GM18508 (cell line): ENCODE measurements at regions not wholly inside any gene's neighbourhood (a gene's known extent, or its start where the extent isn't known, plus 50 kb on each side); places are given as distances from the start of the nearest gene placed in this dataset.
A peak's percentile ranks its signal among the peaks of the same experiment; 100 is the strongest.

Source experiments
- ATAC-seq: cut with Tn5 transposase; IDR thresholded peaks from one replicate; pipeline ENCODE4 v1.9.1; 2021; ENCODE audit warnings: moderate number of reproducible peaks; ENCODE audit not compliant: insufficient read depth, unreplicated experiment

GRCh38 chr1:177849130-177849529 is 120.7 kb downstream of the SEC16B start:
- no peak for ATAC-seq

- ATAC-seq, result no peak
Observed at GRCh38 chr1:177848577-177848976, 121.3 kb downstream of the SEC16B start.

- ATAC-seq, result no peak
Observed at GRCh38 chr1:177847843-177848242, 122.0 kb downstream of the SEC16B start.

- no peak for ATAC-seq
Observed at GRCh38 chr1:177838907-177839485, 130.9 kb downstream of the SEC16B start.

GRCh38 chr1:177833631-177834030 is 136.2 kb downstream of the SEC16B start:
- ATAC-seq, result no peak

- no peak for ATAC-seq
Observed at GRCh38 chr1:177830531-177831135, 139.2 kb downstream of the SEC16B start.

- ATAC-seq, result no peak
Observed at GRCh38 chr1:177825276-177825901, 144.5 kb downstream of the SEC16B start.

GRCh38 chr1:177824508-177824982 is 145.3 kb downstream of the SEC16B start:
- no peak for ATAC-seq

- no peak for ATAC-seq
Observed at GRCh38 chr1:177820213-177820612, 149.6 kb downstream of the SEC16B start.

- peak; percentile 98 for ATAC-seq
Observed at GRCh38 chr1:177817937-177818875, 151.7 kb downstream of the SEC16B start.

- no peak for ATAC-seq
Observed at GRCh38 chr1:177812650-177813049, 157.2 kb downstream of the SEC16B start.

GRCh38 chr1:177812144-177812543 is 157.7 kb downstream of the SEC16B start:
- ATAC-seq, result no peak

GRCh38 chr1:177811429-177811828 is 158.4 kb downstream of the SEC16B start:
- ATAC-seq, result no peak

GRCh38 chr1:177809819-177810218 is 160.0 kb downstream of the SEC16B start:
- peak; percentile 92 for ATAC-seq

GRCh38 chr1:177802304-177802703 is 167.6 kb downstream of the SEC16B start:
- ATAC-seq, result no peak

GRCh38 chr1:177801790-177802189 is 168.1 kb downstream of the SEC16B start:
- ATAC-seq, result no peak

GRCh38 chr1:177800400-177801088 is 169.3 kb downstream of the SEC16B start:
- ATAC-seq, result peak; percentile 64

- ATAC-seq, result no peak
Observed at GRCh38 chr1:177799746-177800145, 170.1 kb downstream of the SEC16B start.

GRCh38 chr1:177798614-177799013 is 171.2 kb downstream of the SEC16B start:
- peak; percentile 33 for ATAC-seq

GRCh38 chr1:177796561-177796960 is 173.3 kb downstream of the SEC16B start:
- no peak for ATAC-seq
